Pancreas (tissue), 10 donors: ENCODE measurements at regions not wholly inside any gene's neighbourhood (a gene's known extent, or its start where the extent isn't known, plus 50 kb on each side); places are given as distances from the start of the nearest gene placed in this dataset.
"Not testable (repeated sequence)": the region's sequence is repeated elsewhere in the genome, so short reads cannot be mapped to it uniquely, and the experiment has no call there.

Experiments
- ATAC-seq, 4 donors: fragments of 200-7000 bp; cut with Tn5 transposase; one replicate each; pipeline versions ENCODE4 v1.8.0 to v1.9.1; 2020; ENCODE audit warnings: mild to moderate bottlenecking in 4 of 4, moderate library complexity in 4 of 4
- DNase-seq, 6 donors: peaks; one replicate each; pipeline ENCODE4 v3.0.0-alpha.2; 2020
- FAIRE-seq: peaks from 2 replicates; lab custom pipeline; 2012; peaks lifted over from hg19 to GRCh38; lab: Jason Lieb, UNC
- H3K27ac ChIP-seq, 4 donors: fragments of 200-600 bp; sonication (generic); 1 replicate in 3 of 4; 2 replicates in 1 of 4; pipeline versions ENCODE4 v1.5.0 to v1.8.0; 2020
- H3K27me3 ChIP-seq, 4 donors: fragments of 200-600 bp; one replicate each; pipeline ENCODE4 v1.8.0; 2021
- H3K36me3 ChIP-seq, 3 donors: fragments of 200-600 bp; sonication (generic) in 1 of 3; one replicate each; pipeline versions ENCODE4 v1.5.0 to v1.8.0; 2020 to 2021
- H3K4me1 ChIP-seq, 3 donors: fragments of 200-600 bp; one replicate each; pipeline ENCODE4 v1.8.0; 2021
- H3K4me3 ChIP-seq, 4 donors: fragments of 200-600 bp; sonication (generic) in 2 of 4; one replicate each; pipeline versions ENCODE4 v1.5.0 to v1.8.0; 2020 to 2021
- H3K9me3 ChIP-seq, 4 donors: fragments of 200-600 bp; one replicate each; pipeline ENCODE4 v1.8.0; 2021
- WGBS, 2 donors: extraction: QIAGEN DNeasy Blood & Tissue Kit; methylation state at CpG; one replicate each; pipeline ENCODE4 v1.1.7; 2013; 5-methylcytosine and 5-hydroxymethylcytosine counted together
- intact Hi-C, 3 donors: fragments of 100-400 bp; cut with DNase I; formaldehyde crosslinking; loops; one replicate each; pipeline versions ENCODE4 v1.11.1 to v1.14.2; 2022
- TF ChIP-seq, protein P1 (sequence below), 4 donors: fragments of 200-600 bp; sonication (generic) in 3 of 4; IDR thresholded peaks; one replicate each; pipeline versions ENCODE4 v1.5.0 to v1.8.0; 2021; ENCODE audit warnings: antibody characterized with exemption in 4 of 4
- donor health status: healthy with polysubstance abuse.
- donor health status: DM: no; HTN: no; CAD: no; lungs with moderate emphysema.
- donor health status: DM: no; HTN: no; CAD: no.
- donor health status: control.
- donor health status: control.
- donor health status: Bipolar disorder and iron deficiency.
- donor health status: DM: yes; HTN: yes; CAD: no.
- donor health status: DM: no; HTN: no; CAD: no.
- donor health status: DM: no; HTN: no; CAD: no.
- donor health status: DM: yes; HTN: yes; CAD: no.

DNA sequence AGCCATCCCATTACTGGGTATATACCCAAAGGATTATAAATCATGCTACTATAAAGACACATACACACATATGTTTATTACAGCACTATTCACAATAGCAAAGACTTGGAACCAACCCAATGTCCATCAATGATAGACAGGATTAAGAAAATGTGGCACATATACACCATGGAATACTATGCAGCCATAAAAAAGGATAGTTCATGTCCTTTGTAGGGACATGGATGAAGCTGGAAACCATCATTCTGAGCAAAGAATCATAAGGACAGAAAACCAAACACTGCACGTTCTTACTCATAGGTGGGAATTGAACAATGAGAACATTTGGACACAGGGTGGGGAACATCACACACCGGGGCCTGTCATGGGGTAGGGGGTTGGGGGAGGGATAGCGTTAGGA, 60.3 kb upstream of the NMU start:
- H3K4me1 ChIP-seq, H3K9me3 ChIP-seq, H3K4me3 ChIP-seq, DNase-seq, intact Hi-C loops, ATAC-seq, H3K27me3 ChIP-seq, H3K27ac ChIP-seq, H3K36me3 ChIP-seq, FAIRE-seq: not testable (repeated sequence)
- 82% methylated on average over 3 of the region's 3 CpGs for WGBS, 2 donors

DNA sequence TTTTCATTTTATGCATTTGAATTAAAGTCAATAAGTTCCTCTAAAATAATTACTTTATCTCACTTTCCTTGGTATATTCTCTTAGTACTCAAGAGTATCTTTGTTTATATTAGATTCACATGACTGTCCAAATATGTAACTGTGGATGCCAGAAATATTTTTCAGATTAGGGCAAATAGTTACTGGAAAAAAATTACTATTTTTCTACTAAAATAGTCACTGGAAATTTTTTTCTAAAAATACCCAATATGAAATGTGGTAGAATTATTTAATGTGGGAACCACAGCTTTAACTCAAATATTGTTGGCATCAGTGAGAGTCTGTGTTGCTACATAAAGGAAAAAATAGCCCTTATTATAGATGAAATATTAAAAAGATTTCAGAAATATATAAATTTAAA, 70.4 kb upstream of the NMU start:
- Histone ChIP-seq H3K36me3 (no peaks in the 10 kb centered on the region), H3K9me3 (no peaks in the 10 kb centered on the region), H3K4me3 (no peak overlapping the region), H3K27me3 (peaks cover 0 to 6% (median 0%) of the 10 kb centered on the region in 4 donors), H3K27ac (no peak overlapping the region), H3K4me1 (no peaks in the 10 kb centered on the region)
- FAIRE-seq (no peak), DNase-seq (no peak), ATAC-seq (no peak)
- intact Hi-C loops: no loop called here
- TF ChIP-seq, protein P1, sequence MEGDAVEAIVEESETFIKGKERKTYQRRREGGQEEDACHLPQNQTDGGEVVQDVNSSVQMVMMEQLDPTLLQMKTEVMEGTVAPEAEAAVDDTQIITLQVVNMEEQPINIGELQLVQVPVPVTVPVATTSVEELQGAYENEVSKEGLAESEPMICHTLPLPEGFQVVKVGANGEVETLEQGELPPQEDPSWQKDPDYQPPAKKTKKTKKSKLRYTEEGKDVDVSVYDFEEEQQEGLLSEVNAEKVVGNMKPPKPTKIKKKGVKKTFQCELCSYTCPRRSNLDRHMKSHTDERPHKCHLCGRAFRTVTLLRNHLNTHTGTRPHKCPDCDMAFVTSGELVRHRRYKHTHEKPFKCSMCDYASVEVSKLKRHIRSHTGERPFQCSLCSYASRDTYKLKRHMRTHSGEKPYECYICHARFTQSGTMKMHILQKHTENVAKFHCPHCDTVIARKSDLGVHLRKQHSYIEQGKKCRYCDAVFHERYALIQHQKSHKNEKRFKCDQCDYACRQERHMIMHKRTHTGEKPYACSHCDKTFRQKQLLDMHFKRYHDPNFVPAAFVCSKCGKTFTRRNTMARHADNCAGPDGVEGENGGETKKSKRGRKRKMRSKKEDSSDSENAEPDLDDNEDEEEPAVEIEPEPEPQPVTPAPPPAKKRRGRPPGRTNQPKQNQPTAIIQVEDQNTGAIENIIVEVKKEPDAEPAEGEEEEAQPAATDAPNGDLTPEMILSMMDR (IDR thresholded peaks at IDR 0.05): no peak

DNA sequence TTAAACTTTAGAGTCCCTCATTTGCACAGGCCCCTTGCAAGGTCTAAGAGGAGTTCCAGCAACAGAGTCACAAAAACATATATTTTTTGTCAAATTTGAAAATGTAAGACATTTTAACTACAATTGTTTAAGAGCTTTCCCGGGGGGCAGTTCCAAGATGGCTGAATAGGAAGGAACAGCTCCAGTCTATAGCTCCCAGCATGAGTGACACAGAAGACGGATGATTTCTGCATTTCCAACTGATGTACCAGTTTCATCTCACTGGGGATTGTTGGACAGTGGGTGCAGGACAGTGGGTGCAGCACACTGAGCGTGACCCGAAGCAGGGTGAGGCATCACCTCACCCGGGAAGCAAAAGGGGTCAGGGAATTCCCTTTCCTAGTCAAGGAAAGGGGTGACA, 71.4 kb upstream of the NMU start:
- DNase-seq (no peak), FAIRE-seq (no peak), ATAC-seq (no peak)
- no peaks in the 10 kb centered on the region for H3K4me1 ChIP-seq
- peaks cover 0 to 6% (median 0%) of the 10 kb centered on the region in 4 donors for H3K27me3 ChIP-seq
- TF ChIP-seq, protein P1 (IDR thresholded peaks at IDR 0.05): no peak
- intact Hi-C loops: no loop called here
- no peaks in the 10 kb centered on the region for H3K9me3 ChIP-seq
- H3K36me3 ChIP-seq: no peaks in the 10 kb centered on the region
- WGBS, 2 donors: 66 to 86% methylated on average over 5 of the region's 5 CpGs
- no peak overlapping the region for H3K27ac ChIP-seq
- H3K4me3 ChIP-seq: no peak overlapping the region

DNA sequence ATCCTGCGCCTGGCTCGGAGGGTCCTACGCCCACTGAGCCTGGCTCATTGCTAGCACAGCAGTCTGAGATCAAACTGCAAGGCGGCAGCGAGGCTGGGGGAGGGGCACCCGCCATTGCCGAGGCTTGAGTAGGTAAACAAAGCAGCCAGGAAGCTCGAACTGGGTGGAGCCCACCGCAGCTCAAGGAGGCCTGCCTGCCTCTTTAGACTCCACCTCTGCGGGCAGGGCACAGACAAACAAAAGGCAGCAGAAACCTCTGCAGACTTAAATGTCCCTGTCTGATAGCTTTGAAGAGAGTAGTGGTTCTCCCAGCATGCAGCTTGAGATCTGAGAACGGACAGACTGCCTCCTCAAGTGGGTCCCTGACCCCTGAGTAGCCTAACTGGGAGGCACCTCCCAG, 71.9 kb upstream of the NMU start:
- WGBS, 2 donors: 67 to 70% methylated on average over 10 to 11 of the region's 11 CpGs
- H3K9me3 ChIP-seq, FAIRE-seq, intact Hi-C loops, H3K27ac ChIP-seq, H3K4me1 ChIP-seq, DNase-seq, H3K4me3 ChIP-seq, H3K27me3 ChIP-seq, ATAC-seq, H3K36me3 ChIP-seq: not testable (repeated sequence)

DNA sequence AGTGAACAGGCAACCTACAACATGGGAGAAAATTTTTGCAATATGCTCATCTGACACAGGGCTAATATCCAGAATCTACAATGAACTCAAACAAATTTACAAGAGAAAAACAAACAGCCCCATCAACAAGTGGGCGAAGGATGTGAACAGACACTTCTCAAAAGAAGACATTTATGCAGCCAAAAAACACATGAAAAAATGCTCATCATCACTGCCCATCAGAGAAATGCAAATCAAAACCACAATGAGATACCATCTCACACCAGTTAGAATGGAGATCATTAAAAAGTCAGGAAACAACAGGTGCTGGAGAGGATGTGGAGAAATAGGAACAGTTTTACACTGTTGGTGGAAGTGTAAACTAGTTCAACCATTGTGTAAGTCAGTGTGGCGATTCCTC, 76.7 kb upstream of the NMU start:
- H3K27me3 ChIP-seq, FAIRE-seq, ATAC-seq, H3K9me3 ChIP-seq, DNase-seq, H3K4me1 ChIP-seq, H3K36me3 ChIP-seq, H3K4me3 ChIP-seq, H3K27ac ChIP-seq, intact Hi-C loops: not testable (repeated sequence)
- 61 to 75% methylated on average over 2 of the region's 2 CpGs for WGBS, 2 donors

DNA sequence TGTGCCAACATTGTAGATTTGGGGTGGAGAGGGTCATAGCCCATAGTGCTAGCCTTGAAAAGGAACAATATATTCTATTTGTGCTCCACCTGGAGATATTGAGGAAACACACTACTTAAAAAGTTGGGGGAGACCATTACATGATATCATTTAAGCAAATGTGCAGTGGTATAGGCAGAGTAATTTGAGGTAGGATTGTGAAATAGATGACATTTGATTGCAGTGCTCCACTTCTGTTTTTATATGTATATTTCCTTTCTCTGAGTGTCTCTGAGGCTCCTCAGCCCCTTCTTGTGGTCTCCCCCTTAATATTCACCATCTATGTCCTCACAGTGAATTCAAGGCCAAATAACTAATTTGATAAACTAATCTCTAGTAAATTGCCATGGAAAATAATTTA, 85.6 kb upstream of the NMU start:
- H3K36me3 ChIP-seq: no peaks in the 10 kb centered on the region
- no peak overlapping the region for H3K4me3 ChIP-seq
- DNase-seq (no peak), FAIRE-seq (no peak), ATAC-seq (no peak)
- no peaks in the 10 kb centered on the region for H3K4me1 ChIP-seq
- no peak overlapping the region for H3K27ac ChIP-seq
- no peaks in the 10 kb centered on the region for H3K27me3 ChIP-seq
- H3K9me3 ChIP-seq: no peaks in the 10 kb centered on the region
- TF ChIP-seq, protein P1 (IDR thresholded peaks at IDR 0.05): no peak
- intact Hi-C loops: no loop called here

DNA sequence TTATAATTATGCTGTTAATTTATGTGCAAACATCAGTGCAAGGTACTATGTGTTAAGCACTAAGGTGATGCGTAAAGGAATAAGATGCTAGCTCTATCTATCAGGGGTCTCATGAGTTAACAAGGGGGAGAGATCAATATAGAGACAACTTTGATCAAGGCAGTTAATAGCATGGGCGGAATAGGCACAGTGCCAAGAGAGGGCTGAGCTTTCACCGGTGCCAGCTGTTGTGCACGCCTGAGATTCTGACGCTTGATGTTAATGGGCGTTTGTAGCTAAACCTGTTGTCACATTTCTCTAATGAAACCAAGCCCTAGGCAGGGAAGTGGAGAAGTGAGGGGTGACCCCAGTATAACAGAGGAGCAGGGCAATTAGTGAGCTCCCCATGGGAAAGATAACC, 86.0 kb upstream of the NMU start:
- intact Hi-C loops: no loop called here
- 29 to 30% methylated on average over 6 of the region's 6 CpGs for WGBS, 2 donors
- Histone ChIP-seq H3K27me3 (no peaks in the 10 kb centered on the region), H3K9me3 (no peaks in the 10 kb centered on the region), H3K4me1 (no peaks in the 10 kb centered on the region), H3K4me3 (no peak overlapping the region), H3K27ac (no peak overlapping the region), H3K36me3 (no peaks in the 10 kb centered on the region)
- FAIRE-seq (no peak), ATAC-seq (no peak), DNase-seq (no peak)
- TF ChIP-seq, protein P1 (IDR thresholded peaks at IDR 0.05): no peak
